HepG2 (cell line): ENCODE measurements at regions not wholly inside any gene's neighbourhood (a gene's known extent, or its start where the extent isn't known, plus 50 kb on each side); places are given as distances from the start of the nearest gene placed in this dataset.

Experiments
- ATAC-seq: fragments of 200-7000 bp; cut with Tn5 transposase; 3 replicates; pipeline ENCODE4 v1.9.1; 2020; ENCODE audit warnings: mild to moderate bottlenecking, moderate library complexity
- BruUV-seq: library from RNA; stranded (reverse); fragments of 400-500 nt; replicated peaks from 2 replicates; lab custom pipeline; 2021; lab: Mats Ljungman, UMichigan
- CTCF ChIA-PET: fragments of 300-600 bp; formaldehyde crosslinking; extraction: SDS; loops from one replicate; lab custom pipeline; 2021; ENCODE audit warnings: low total read pairs, inconsistent platforms, low intra/inter-chr PET ratio; lab: Yijun Ruan, JAX
- POLR2A ChIA-PET: fragments of 350-600 bp; sonication (Branson Sonifier 250); formaldehyde crosslinking; loops from one replicate; lab custom pipeline; 2020; ENCODE audit warnings: antibody characterized with exemption, inconsistent platforms; lab: Yijun Ruan, JAX
- DNase-seq: peaks from one replicate; pipeline ENCODE4 v3.0.0-alpha.2; 2015; ENCODE audit warnings: low spot score
- FAIRE-seq: peaks from 3 replicates; lab custom pipeline; 2011; peaks lifted over from hg19 to GRCh38; lab: Jason Lieb, UNC
- H2AFZ ChIP-seq: one replicate; pipeline ENCODE4 v1.6.1; 2011; ENCODE audit warnings: low read length, inconsistent platforms
- H3K27ac ChIP-seq: fragments of 300-600 bp; 3 replicates; pipeline ENCODE4 v1.8.0; 2011; ENCODE audit warnings: mixed run types, mild to moderate bottlenecking, mixed read lengths, low read length, inconsistent platforms; ENCODE audit not compliant: insufficient read depth; ENCODE audit errors: extremely low read length
- H3K27me3 ChIP-seq, 2 experiments: fragments of 200-600 bp in 1 of 2; 2 replicates in 1 of 2; 3 replicates in 1 of 2; pipeline versions ENCODE4 v1.6.0 to v1.8.0; 2011; ENCODE audit warnings: low read length in 2 of 2, mild to moderate bottlenecking in 2 of 2, moderate library complexity in 2 of 2, inconsistent platforms in 1 of 2; ENCODE audit not compliant: insufficient read depth in 2 of 2, control insufficient read depth in 1 of 2
- H3K36me3 ChIP-seq, 2 experiments: fragments of 200-600 bp in 1 of 2; replicated peaks in 1 of 2; 2 replicates in 1 of 2; 3 replicates in 1 of 2; pipeline versions ENCODE4 v1.5.1 to v1.8.0; 2011; ENCODE audit warnings: low read length in 2 of 2, inconsistent platforms in 1 of 2; ENCODE audit not compliant: insufficient read depth in 2 of 2, control insufficient read depth in 1 of 2
- H3K4me1 ChIP-seq: 2 replicates; pipeline ENCODE4 v1.5.1; 2012; ENCODE audit warnings: low read length, inconsistent platforms; ENCODE audit not compliant: insufficient read depth
- H3K4me2 ChIP-seq: 2 replicates; pipeline ENCODE4 v1.6.0; 2011; ENCODE audit warnings: low read depth, low read length, inconsistent platforms
- H3K4me3 ChIP-seq, 3 experiments: fragments of 200-600 bp in 1 of 3; sonication (generic), shearing (Covaris generic) in 1 of 3; replicated peaks in 1 of 3; 2 replicates each; pipeline ENCODE4 v1.5.1; 2011 to 2016; ENCODE audit warnings: low read length in 3 of 3, inconsistent platforms in 2 of 3, low read depth in 2 of 3, mild to moderate bottlenecking in 2 of 3, control low read depth in 1 of 3, mixed read lengths in 1 of 3; ENCODE audit not compliant: insufficient read depth in 1 of 3
- H3K79me2 ChIP-seq: one replicate; pipeline ENCODE4 v1.6.1; 2011; ENCODE audit warnings: low read length, inconsistent platforms; ENCODE audit not compliant: insufficient read depth
- H3K9ac ChIP-seq: 2 replicates; pipeline ENCODE4 v1.6.0; 2011; ENCODE audit warnings: mild to moderate bottlenecking, low read depth, low read length, inconsistent platforms; ENCODE audit not compliant: insufficient read depth
- H3K9me3 ChIP-seq: 2 replicates; pipeline ENCODE4 v1.5.1; 2012; ENCODE audit warnings: mild to moderate bottlenecking, low read length
- H4K20me1 ChIP-seq: 2 replicates; pipeline ENCODE4 v1.6.0; 2011; ENCODE audit warnings: inconsistent platforms, mild to moderate bottlenecking, low read length, moderate library complexity; ENCODE audit not compliant: insufficient read depth
- BRF2 ChIP-seq: sonication (generic); formaldehyde crosslinking; IDR thresholded peaks from 2 replicates; pipeline ENCODE4 v1.8.1; 2022; ENCODE audit warnings: mild to moderate bottlenecking, missing genetic modification reagents
- MIER3 ChIP-seq: IDR thresholded peaks from 2 replicates; pipeline ENCODE4 v1.6.1; 2016; ENCODE audit warnings: missing compliant biosample characterization, borderline replicate concordance
- NFE2 ChIP-seq: sonication (generic); formaldehyde crosslinking; IDR thresholded peaks from 2 replicates; pipeline ENCODE4 v1.4.0; 2020; ENCODE audit warnings: missing genetic modification reagents
- PAXIP1 ChIP-seq: sonication (generic); formaldehyde crosslinking; conservative IDR thresholded peaks from 2 replicates; pipeline ENCODE4 v1.4.0; 2020; ENCODE audit warnings: mild to moderate bottlenecking, missing genetic modification reagents, moderate library complexity
- PLRG1 ChIP-seq: fragments of 450-650 bp; conservative IDR thresholded peaks from 2 replicates; pipeline ENCODE4 v1.6.1; 2016
- SAFB2 ChIP-seq: sonication (generic); formaldehyde crosslinking; IDR thresholded peaks from 2 replicates; pipeline ENCODE4 v1.5.1; 2020; ENCODE audit warnings: missing genetic modification reagents, low read depth, mild to moderate bottlenecking, borderline replicate concordance
- TMF1 ChIP-seq: sonication (generic); formaldehyde crosslinking; IDR thresholded peaks from 2 replicates; pipeline ENCODE4 v1.8.1; 2022; ENCODE audit warnings: low read depth, missing genetic modification reagents
- ZNF317 ChIP-seq: sonication (generic); formaldehyde crosslinking; IDR thresholded peaks from 2 replicates; pipeline ENCODE4 v1.5.0; 2020; ENCODE audit warnings: mild to moderate bottlenecking, missing genetic modification reagents
- ZNF562 ChIP-seq: sonication (generic); formaldehyde crosslinking; IDR thresholded peaks from 2 replicates; pipeline ENCODE4 v1.8.0; 2022; ENCODE audit warnings: missing genetic modification reagents, borderline replicate concordance
- ZSCAN30 ChIP-seq: sonication (generic); formaldehyde crosslinking; IDR thresholded peaks from 2 replicates; pipeline ENCODE4 v1.5.0; 2020; ENCODE audit warnings: mild to moderate bottlenecking, missing genetic modification reagents
- WGBS: methylation state at CpG from one replicate; pipeline ENCODE4 v1.1.6; 2017; ENCODE audit warnings: low lambda C conversion rate; 5-methylcytosine and 5-hydroxymethylcytosine counted together
- in situ Hi-C: cut with HindIII; loops from 2 replicates; pipeline ENCODE4 v1.10.0; 2017; ENCODE audit warnings: low pct_unique_long_range_greater_than_20kb; ENCODE audit not compliant: extremely low pct_ligation_motif_present
- intact Hi-C: fragments of 100-400 bp; cut with micrococcal nuclease; formaldehyde crosslinking; loops from one replicate; pipeline ENCODE4 v1.10.0; 2022; ENCODE audit not compliant: unreplicated experiment

- no peak overlapping the region for H3K4me2 ChIP-seq
- in situ Hi-C loops (no loop called here), intact Hi-C loops (no loop called here)
- H3K9ac ChIP-seq = no peak overlapping the region
- WGBS = 14% methylated on average over 3 of the region's 3 CpGs
- H3K27me3 ChIP-seq = no peaks in the 10 kb centered on the region
- no peak for DNase-seq
- no peaks in the 10 kb centered on the region for H3K36me3 ChIP-seq
- no peak overlapping the region for H3K27ac ChIP-seq
- H3K9me3 ChIP-seq = peaks cover 42% of the 10 kb centered on the region
- no peaks in the 10 kb centered on the region for H3K4me1 ChIP-seq
- no peak overlapping the region for H2AFZ ChIP-seq
- no peaks in the 10 kb centered on the region for H4K20me1 ChIP-seq
- ATAC-seq = no peak
- no TSS peak for BruUV-seq
- TF ChIP-seq MIER3 (CRISPR knock-in tag) = no peak
- TF ChIP-seq BRF2 (CRISPR knock-in tag) = no peak
- TF ChIP-seq NFE2 (CRISPR knock-in tag) = no peak
- TF ChIP-seq TMF1 (CRISPR knock-in tag) = no peak
- no peak for TF ChIP-seq ZSCAN30 (CRISPR knock-in tag)
- no peak for TF ChIP-seq ZNF317 (CRISPR knock-in tag)
- no peak for TF ChIP-seq SAFB2 (CRISPR knock-in tag)
- TF ChIP-seq PAXIP1 (CRISPR knock-in tag) = no peak
- no peak for TF ChIP-seq ZNF562 (CRISPR knock-in tag)
- no peak for TF ChIP-seq PLRG1
- POLR2A ChIA-PET = no interaction called here
- CTCF ChIA-PET = no interaction called here
- no peak overlapping the region for H3K4me3 ChIP-seq
- no peak for FAIRE-seq
- no peaks in the 10 kb centered on the region for H3K79me2 ChIP-seq
Observed at GRCh38 chr7:68994841-68995240, 603.4 kb upstream of the AUTS2 start.
